HK-2 (cell line): ENCODE measurements at regions not wholly inside any gene's neighbourhood (a gene's known extent, or its start where the extent isn't known, plus 50 kb on each side); places are given as distances from the start of the nearest gene placed in this dataset.

ENCODE experiments used
- DNase-seq: peaks from one replicate; pipeline ENCODE4 v3.0.0-alpha.2; 2018; ENCODE audit not compliant: unreplicated experiment

DNA sequence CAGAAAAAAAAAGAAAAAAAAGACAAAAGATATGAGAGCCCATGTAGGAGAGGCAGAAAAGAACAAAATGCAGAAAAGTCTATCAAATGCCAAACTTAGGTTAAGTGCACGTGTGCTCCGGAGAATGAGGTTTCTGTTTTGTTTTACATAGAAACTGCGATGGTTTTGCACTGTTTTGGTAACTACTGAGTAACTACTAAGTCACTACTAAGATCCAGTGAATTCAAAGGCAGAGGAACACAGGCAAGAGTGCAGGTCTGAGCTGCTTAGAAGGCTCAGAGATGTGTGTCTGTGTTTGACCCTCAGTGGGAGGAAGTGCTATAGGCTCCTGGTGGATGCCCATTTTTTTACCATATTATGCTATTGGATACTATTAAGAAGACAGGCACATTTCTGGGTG lies 299.3 kb downstream of the NDFIP2 start:
- DNase-seq = no peak

DNA sequence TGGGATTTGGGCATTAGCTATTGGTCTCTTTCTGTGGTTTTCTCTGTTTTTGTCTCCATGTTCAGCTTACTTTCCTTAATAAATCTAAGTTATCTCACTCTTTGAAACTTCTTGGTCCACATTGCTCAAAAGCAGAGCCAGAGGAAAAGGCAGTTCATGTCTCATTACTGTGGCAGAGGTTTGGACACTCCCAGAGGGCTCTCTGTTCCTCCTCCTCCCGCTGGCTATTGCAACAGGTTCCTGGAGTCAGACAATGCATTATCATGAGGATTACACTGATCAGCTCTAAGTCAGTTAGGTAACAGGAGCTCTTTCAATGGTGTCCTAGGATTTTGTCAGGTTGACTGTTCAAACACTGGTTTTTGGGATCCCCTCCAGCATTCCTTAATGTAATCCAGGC lies 298.8 kb downstream of the NDFIP2 start:
- DNase-seq = no peak

DNA sequence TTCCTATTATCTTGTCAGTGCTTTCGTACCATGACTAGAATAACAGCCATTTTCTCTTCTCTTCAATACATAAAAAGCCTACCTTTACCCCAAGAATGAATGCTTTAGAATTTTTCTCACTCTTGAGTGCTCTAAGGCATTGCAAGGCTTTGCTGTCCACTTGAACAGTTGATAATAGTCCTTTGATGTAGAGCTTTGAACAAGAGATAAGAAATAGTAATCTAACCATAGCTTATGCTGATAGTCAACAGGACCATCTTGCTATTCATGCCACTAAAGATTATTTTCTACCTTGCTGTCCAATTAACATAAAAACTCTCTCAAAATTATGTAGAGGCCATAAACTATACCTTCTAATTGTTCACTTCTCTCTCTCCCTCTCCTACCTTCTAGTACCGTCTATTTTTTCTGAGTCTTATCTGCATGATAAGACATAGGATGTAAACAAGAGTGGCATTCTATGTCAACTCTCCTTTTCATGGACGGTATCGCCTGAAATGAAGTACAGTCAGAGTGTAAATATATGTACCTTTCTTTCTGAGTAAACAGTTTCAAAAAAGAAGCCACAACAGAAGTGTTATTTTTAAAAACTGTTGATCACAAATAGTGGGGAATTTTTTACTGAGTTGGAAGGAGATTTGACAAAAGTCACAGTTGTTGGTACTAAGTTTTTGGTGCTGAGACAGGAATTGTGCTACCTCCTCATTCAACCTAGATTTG lies 297.9 kb downstream of the NDFIP2 start:
- DNase-seq = no peak

DNA sequence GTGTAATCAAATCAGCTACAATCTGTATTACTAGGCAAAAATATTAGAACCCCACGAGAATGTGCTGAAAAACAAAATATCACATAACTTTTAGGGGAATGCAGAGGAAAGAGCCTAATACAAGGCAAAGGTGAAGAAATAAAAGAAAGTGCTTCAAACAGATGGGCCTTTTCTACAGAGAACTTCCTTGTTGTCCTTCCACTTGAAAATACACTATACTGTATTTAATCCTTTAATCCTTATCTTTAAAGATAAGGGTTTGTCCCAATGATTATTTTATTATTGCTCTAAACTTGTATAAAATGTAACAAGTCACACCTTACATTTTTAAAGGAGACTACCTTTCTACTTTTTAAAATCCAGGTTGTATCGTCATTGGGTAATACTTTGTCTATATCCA lies 296.5 kb downstream of the NDFIP2 start:
- DNase-seq = no peak

DNA sequence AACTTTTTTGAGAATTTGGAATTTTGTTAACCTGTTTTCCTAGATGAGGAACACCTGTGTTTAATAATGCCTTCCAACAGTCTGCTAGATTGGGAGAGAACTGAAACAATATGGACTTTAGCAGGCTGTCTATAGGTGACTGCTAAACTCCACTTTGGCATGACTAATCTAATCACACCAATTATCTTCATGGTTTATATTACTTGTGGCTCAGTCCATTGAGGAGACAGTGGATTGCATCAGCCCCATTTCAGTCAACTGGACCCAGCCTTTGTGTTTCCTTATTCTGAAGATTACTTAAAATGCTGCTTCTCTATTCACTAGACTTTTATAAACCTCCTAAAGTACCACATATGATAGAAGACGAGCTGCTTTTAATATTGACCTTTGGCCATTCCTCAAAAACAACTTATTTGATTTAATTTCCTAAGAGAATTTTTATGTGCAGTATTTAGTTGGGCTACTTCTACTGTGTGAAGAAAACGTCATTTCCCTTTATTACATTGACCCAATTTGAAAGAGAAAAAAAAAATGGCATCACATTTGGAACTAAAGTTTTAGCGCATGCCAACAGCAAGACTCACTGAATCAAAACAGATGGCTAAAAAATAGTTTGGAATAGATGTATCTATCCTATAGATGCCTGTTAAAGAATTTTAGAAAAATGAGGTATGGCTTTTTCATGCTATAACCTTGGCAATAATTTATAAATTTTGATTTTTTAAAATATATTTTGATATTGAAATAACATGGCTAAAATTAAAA lies 295.8 kb downstream of the NDFIP2 start:
- no peak for DNase-seq

GRCh38 chr13:79775830-79776229 lies 294.9 kb downstream of the NDFIP2 start:
- no peak for DNase-seq

DNA sequence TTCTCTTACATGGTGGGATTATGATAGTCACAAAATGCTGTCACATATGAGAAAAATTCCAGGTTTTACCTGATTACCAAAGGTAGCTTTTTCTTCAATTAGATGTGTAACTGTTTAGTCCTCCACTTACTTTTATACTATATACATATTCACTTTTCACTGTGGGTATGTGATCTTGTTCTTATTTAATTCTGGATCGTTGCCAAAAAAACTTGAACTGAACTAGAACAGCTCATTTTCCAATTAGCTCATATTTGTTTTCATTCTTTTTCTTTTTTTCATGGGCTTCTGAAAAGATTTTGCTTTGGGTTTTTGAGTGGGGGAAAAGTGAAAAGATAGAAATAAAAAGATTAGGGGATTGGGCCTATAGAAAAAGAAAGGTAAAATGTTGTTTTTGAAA lies 291.9 kb downstream of the NDFIP2 start:
- no peak for DNase-seq

DNA sequence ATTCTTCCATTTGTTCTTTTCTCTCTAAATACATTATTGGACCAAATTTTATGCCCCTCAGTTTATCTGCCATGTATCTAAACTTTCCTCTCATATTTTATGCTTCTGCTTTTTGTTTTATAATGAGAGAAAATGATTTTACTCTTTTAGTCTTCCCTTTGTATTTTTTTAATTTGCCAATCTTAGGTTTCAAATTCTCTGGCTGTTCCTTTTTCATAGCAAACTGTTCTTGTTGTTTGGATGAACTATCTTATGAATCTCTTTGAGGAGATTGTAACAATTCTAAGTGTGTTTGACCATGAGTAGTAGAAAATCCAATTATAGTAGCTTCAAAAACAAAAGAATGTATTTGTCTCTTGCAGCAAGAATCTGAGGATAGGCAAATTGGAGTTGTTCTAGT lies 290.5 kb downstream of the NDFIP2 start:
- no peak for DNase-seq

GRCh38 chr13:79770056-79770455 lies 289.1 kb downstream of the NDFIP2 start:
- no peak for DNase-seq

DNA sequence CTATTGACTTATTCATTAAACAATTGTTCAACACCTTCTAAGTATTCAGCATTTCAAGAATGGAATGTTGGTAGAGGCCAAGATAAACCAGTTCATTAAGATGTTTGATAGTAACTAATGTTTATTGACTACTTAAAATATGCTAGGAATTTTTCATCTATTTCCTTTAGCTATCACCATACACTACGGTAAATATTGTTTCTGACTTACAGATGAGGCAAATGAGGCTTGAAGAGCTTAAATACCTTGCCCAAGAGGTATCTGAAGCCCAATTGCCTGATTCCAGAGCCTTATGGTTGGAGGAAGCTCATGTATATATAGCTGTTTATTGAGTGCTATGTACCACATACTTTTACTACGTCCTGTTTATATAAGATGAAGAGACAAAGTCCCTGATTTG lies 286.2 kb downstream of the NDFIP2 start:
- DNase-seq = no peak

DNA sequence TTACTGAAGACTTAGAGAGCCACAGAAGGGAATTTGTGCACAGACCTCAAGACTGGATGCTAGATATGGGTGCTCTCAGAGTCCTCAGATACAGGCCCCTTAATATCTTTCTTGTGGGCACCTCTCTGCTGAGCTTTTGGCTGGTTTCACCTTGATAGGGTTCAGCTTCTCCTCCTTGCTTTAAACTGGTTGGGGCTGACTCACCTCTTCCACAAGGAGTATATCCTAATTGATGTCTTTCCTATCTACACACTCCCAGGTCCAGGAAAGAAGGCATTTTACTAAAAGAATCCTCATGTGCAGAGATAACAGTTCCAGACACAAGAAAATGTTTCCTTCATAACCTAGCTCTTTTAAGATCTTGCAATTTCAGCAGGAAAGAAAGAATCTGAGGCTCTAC lies 284.4 kb downstream of the NDFIP2 start:
- DNase-seq = no peak

- peak; percentile 30 for DNase-seq
Observed at GRCh38 chr13:79749984-79750551, 269.1 kb downstream of the NDFIP2 start.

- no peak for DNase-seq
Observed at GRCh38 chr13:79749566-79749965, 268.6 kb downstream of the NDFIP2 start.

- no peak for DNase-seq
Observed at GRCh38 chr13:79745081-79745480, 264.1 kb downstream of the NDFIP2 start.

- no peak for DNase-seq
Observed at GRCh38 chr13:79742923-79743322, 262.0 kb downstream of the NDFIP2 start.

- DNase-seq = no peak
Observed at GRCh38 chr13:79740991-79741390, 260.0 kb downstream of the NDFIP2 start.

- no peak for DNase-seq
Observed at GRCh38 chr13:79736356-79736755, 255.4 kb downstream of the NDFIP2 start.

GRCh38 chr13:79735228-79735627 lies 254.3 kb downstream of the NDFIP2 start:
- no peak for DNase-seq

GRCh38 chr13:79727086-79727485 lies 246.1 kb downstream of the NDFIP2 start:
- DNase-seq = no peak

- DNase-seq = no peak
Observed at GRCh38 chr13:79725841-79726240, 244.9 kb downstream of the NDFIP2 start.

GRCh38 chr13:79724348-79725103 lies 243.6 kb downstream of the NDFIP2 start:
- DNase-seq = no peak

GRCh38 chr13:79723519-79724024 lies 242.6 kb downstream of the NDFIP2 start:
- DNase-seq = no peak
